ENCODE measurements at regions not wholly inside any gene's neighbourhood (a gene's known extent, or its start where the extent isn't known, plus 50 kb on each side); places are given as distances from the start of the nearest gene placed in this dataset.

- H3K27ac Mint-ChIP-seq, result no peak overlapping the region
- intact Hi-C loops (cut with micrococcal nuclease), result no loop called here
- peaks cover 1% of the 10 kb centered on the region for H3K4me1 Mint-ChIP-seq (ENCODE audit: low read depth)
- H3K9me3 Mint-ChIP-seq, result peaks cover 17% of the 10 kb centered on the region
- no peak overlapping the region for H3K4me3 Mint-ChIP-seq
- H3K27me3 Mint-ChIP-seq, result no peaks in the 10 kb centered on the region
- H3K36me3 Mint-ChIP-seq (ENCODE audit: low read depth), result no peaks in the 10 kb centered on the region
These were observed 168.4 kb downstream of the EDN1 start for GRCh38 chr6:12458558-12458957.

- no peak overlapping the region for H3K27ac Mint-ChIP-seq
- no peaks in the 10 kb centered on the region for H3K27me3 Mint-ChIP-seq
- no peaks in the 10 kb centered on the region for H3K36me3 Mint-ChIP-seq (ENCODE audit: low read depth)
- peaks cover 2% of the 10 kb centered on the region for H3K9me3 Mint-ChIP-seq
- no peaks in the 10 kb centered on the region for H3K4me1 Mint-ChIP-seq (ENCODE audit: low read depth)
- H3K4me3 Mint-ChIP-seq, result no peak overlapping the region
- intact Hi-C loops (cut with micrococcal nuclease), result no loop called here
These were observed 169.9 kb downstream of the EDN1 start for GRCh38 chr6:12459945-12460661.

GRCh38 chr6:12467706-12468670, 177.8 kb downstream of the EDN1 start:
- Mint-ChIP-seq H3K4me1 (ENCODE audit: low read depth) (no peaks in the 10 kb centered on the region), H3K27me3 (peaks cover 3% of the 10 kb centered on the region), H3K4me3 (no peak overlapping the region), H3K27ac (no peak overlapping the region), H3K36me3 (ENCODE audit: low read depth) (no peaks in the 10 kb centered on the region), H3K9me3 (no peaks in the 10 kb centered on the region)
- intact Hi-C loops (cut with micrococcal nuclease), result no loop called here

- no peaks in the 10 kb centered on the region for H3K9me3 Mint-ChIP-seq
- no peak overlapping the region for H3K4me3 Mint-ChIP-seq
- H3K36me3 Mint-ChIP-seq (ENCODE audit: low read depth), result no peaks in the 10 kb centered on the region
- no peaks in the 10 kb centered on the region for H3K4me1 Mint-ChIP-seq (ENCODE audit: low read depth)
- H3K27ac Mint-ChIP-seq, result no peak overlapping the region
- peaks cover 3% of the 10 kb centered on the region for H3K27me3 Mint-ChIP-seq
- intact Hi-C loops (cut with micrococcal nuclease), result no loop called here
These were observed 182.5 kb downstream of the EDN1 start for GRCh38 chr6:12472601-12473038.

GRCh38 chr6:12473494-12473893, 183.3 kb downstream of the EDN1 start:
- Mint-ChIP-seq H3K36me3 (ENCODE audit: low read depth) (no peaks in the 10 kb centered on the region), H3K4me1 (ENCODE audit: low read depth) (no peaks in the 10 kb centered on the region), H3K9me3 (no peaks in the 10 kb centered on the region), H3K27ac (no peak overlapping the region), H3K4me3 (no peak overlapping the region), H3K27me3 (peaks cover 3% of the 10 kb centered on the region)
- intact Hi-C loops (cut with micrococcal nuclease), result no loop called here

DNA sequence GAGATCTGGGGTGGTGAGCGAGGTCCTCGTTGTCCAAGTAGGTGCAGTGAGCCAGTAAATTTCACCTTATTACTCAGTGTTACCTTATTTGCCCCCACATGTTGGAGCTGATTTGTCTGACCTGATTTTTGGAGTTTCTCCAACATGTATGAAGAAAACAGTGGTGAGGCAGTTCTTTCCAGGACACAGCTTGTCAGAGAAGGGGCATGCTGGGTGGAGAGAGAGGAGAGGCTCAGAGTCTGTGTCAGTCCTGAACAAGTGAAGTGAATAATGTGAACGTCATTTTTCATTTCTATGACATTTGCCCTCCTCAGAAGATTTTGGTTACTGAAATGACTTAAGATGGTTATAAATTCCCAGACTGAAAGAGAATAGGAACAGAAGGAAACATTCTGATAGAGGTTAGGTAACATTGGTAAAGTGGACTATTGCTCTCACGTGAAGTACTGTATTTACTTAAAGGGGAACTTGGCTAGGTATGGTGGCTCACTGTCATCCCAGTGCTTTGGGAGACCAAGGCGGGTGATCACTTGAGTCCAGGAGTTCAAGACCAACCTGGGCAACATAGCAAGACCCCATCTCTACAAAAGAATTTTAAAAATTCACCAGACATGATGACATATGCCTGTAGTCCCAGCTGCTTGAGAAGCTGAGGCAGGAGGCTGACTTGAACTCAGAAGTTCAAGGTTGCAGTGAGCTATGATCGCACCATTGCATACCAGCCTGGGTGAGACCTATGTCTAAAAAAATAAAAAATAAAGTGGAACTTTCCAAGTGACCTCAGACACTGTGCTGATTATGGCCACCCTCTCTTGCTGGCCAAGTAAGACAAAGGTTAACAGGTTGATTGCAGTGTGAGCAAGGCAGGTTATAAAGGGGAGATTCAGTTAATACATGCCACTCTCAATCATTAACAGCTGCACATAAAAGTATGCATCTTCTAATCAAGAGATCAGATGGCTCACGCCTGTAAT, 184.3 kb downstream of the EDN1 start:
- H3K4me1 Mint-ChIP-seq (ENCODE audit: low read depth), result no peaks in the 10 kb centered on the region
- no peak overlapping the region for H3K27ac Mint-ChIP-seq
- no peaks in the 10 kb centered on the region for H3K36me3 Mint-ChIP-seq (ENCODE audit: low read depth)
- H3K9me3 Mint-ChIP-seq, result no peaks in the 10 kb centered on the region
- no peak overlapping the region for H3K4me3 Mint-ChIP-seq
- peaks cover 3% of the 10 kb centered on the region for H3K27me3 Mint-ChIP-seq
- intact Hi-C loops (cut with micrococcal nuclease), result no loop called here

GRCh38 chr6:12476484-12476883, 186.3 kb downstream of the EDN1 start:
- no peaks in the 10 kb centered on the region for H3K36me3 Mint-ChIP-seq (ENCODE audit: low read depth)
- H3K27me3 Mint-ChIP-seq, result no peaks in the 10 kb centered on the region
- no peak overlapping the region for H3K27ac Mint-ChIP-seq
- intact Hi-C loops (cut with micrococcal nuclease), result no loop called here
- H3K9me3 Mint-ChIP-seq, result no peaks in the 10 kb centered on the region
- no peak overlapping the region for H3K4me3 Mint-ChIP-seq
- H3K4me1 Mint-ChIP-seq (ENCODE audit: low read depth), result no peaks in the 10 kb centered on the region

DNA sequence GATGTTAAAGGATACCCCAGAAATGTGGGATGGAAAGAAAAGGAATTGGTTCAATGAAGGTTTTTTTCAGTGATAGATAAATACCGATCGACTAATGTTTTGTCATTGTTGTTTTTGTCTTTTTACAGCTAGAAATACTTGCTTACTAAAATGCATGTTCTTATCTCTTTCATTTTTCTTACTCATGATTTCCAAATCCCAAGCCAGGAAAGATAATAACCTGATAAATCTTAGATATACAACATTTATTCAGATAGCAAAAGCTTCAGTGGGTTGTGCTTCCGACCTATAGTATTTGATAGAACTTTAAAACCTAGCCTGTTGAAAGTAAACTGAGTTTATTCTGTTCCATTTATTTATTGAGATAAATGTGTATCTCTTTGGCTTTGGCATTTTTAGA, 187.5 kb downstream of the EDN1 start:
- H3K9me3 Mint-ChIP-seq, result no peaks in the 10 kb centered on the region
- intact Hi-C loops (cut with micrococcal nuclease), result no loop called here
- H3K27me3 Mint-ChIP-seq, result peaks cover 2% of the 10 kb centered on the region
- H3K4me1 Mint-ChIP-seq (ENCODE audit: low read depth), result no peaks in the 10 kb centered on the region
- no peak overlapping the region for H3K4me3 Mint-ChIP-seq
- no peak overlapping the region for H3K27ac Mint-ChIP-seq
- H3K36me3 Mint-ChIP-seq (ENCODE audit: low read depth), result no peaks in the 10 kb centered on the region

DNA sequence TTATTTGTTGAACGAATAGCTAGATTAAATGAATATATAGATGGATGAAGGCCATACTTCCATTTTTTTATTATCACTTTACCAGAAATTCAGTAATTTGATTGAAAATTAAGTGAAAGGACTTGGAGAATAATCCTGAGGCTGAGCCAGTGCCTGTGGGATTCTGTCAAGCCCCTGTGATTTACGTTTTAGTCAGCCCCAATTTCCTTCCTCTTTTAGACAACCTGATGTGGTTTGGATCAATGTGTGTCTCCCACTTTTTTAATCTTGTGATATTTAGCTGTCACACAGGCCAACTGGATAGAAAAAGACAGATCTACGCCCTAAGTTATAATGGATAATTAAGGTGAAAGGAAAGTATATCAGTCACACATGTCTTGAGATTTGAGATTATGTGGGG, 188.8 kb downstream of the EDN1 start:
- peaks cover 8% of the 10 kb centered on the region for H3K4me1 Mint-ChIP-seq (ENCODE audit: low read depth)
- peaks cover 2% of the 10 kb centered on the region for H3K27me3 Mint-ChIP-seq
- H3K36me3 Mint-ChIP-seq (ENCODE audit: low read depth), result no peaks in the 10 kb centered on the region
- no peaks in the 10 kb centered on the region for H3K9me3 Mint-ChIP-seq
- no peak overlapping the region for H3K4me3 Mint-ChIP-seq
- intact Hi-C loops (cut with micrococcal nuclease), result no loop called here
- no peak overlapping the region for H3K27ac Mint-ChIP-seq

DNA sequence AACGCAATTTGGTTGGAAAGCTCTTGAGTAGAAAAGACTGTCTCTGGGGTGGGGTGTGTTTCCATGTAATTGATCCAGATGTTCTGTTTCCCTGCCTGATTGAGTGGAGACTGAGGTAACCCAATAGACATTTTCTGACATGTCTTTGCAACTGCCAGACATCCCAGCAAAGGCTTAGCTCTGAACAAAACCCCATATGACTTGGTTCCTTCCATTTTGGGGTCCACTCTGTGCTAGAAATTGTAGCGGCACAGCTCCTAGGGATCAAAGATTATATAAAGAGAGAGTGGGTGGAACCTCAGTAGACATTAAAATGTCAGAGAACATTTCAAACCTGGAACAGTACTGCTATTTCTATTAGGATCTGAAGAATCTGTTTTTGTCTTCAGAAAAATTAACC, 189.3 kb downstream of the EDN1 start:
- no peak overlapping the region for H3K27ac Mint-ChIP-seq
- intact Hi-C loops (cut with micrococcal nuclease), result no loop called here
- no peaks in the 10 kb centered on the region for H3K9me3 Mint-ChIP-seq
- no peak overlapping the region for H3K4me3 Mint-ChIP-seq
- H3K27me3 Mint-ChIP-seq, result peaks cover 2% of the 10 kb centered on the region
- H3K36me3 Mint-ChIP-seq (ENCODE audit: low read depth), result no peaks in the 10 kb centered on the region
- peaks cover 9% of the 10 kb centered on the region for H3K4me1 Mint-ChIP-seq (ENCODE audit: low read depth)

DNA sequence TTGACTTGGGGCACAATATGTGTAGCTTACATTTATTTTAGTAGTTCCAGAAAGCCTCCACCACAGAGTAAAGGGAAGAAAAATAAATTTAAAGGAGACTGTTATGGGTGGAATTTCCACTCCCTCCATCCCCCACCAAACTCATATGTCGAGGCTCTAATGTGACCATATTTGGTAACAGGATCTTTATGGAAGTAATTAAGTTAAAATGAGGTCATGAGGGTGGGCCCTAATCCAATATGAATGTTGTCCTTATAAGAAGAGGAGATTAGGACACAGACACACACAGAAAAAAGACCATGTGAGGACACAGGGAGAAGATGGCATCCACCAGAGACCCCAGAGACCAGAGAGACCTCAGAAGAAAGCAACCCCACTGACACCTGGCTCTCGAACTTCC, 189.7 kb downstream of the EDN1 start:
- Mint-ChIP-seq H3K4me1 (ENCODE audit: low read depth) (peaks cover 9% of the 10 kb centered on the region), H3K27me3 (peaks cover 2% of the 10 kb centered on the region), H3K27ac (no peak overlapping the region), H3K9me3 (no peaks in the 10 kb centered on the region), H3K36me3 (ENCODE audit: low read depth) (no peaks in the 10 kb centered on the region), H3K4me3 (no peak overlapping the region)
- intact Hi-C loops (cut with micrococcal nuclease), result no loop called here

DNA sequence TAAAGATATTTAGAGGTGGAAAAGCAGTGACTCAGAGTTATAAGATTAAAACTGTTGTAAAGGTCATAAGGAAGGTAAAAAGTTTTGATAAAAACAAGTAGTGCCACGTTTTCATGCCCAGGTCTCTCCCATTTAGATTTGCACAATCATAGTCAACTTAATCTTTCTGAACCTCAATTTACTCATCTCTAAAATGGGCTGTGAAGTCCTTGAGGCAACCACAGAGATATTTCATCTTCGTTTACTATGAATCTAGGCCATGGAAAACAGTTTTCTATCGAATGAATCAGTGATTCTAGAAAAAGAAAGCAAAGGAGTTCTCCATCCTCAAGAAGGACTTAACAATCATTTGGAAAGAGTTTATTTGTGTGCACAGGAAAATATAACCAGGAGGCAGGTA, 190.2 kb downstream of the EDN1 start:
- Mint-ChIP-seq H3K9me3 (no peaks in the 10 kb centered on the region), H3K4me1 (ENCODE audit: low read depth) (peaks cover 9% of the 10 kb centered on the region), H3K36me3 (ENCODE audit: low read depth) (no peaks in the 10 kb centered on the region), H3K4me3 (no peak overlapping the region), H3K27me3 (peaks cover 2% of the 10 kb centered on the region), H3K27ac (no peak overlapping the region)
- intact Hi-C loops (cut with micrococcal nuclease), result no loop called here

GRCh38 chr6:12481292-12481691, 191.1 kb downstream of the EDN1 start:
- intact Hi-C loops (cut with micrococcal nuclease), result no loop called here
- Mint-ChIP-seq H3K4me1 (ENCODE audit: low read depth) (peaks cover 9% of the 10 kb centered on the region), H3K4me3 (no peak overlapping the region), H3K36me3 (ENCODE audit: low read depth) (no peaks in the 10 kb centered on the region), H3K9me3 (no peaks in the 10 kb centered on the region), H3K27me3 (peaks cover 2% of the 10 kb centered on the region), H3K27ac (no peak overlapping the region)

All from dendritic cell treated with granulocyte-macrophage colony-stimulating factor and Interleukin-4, amounts not matched to agents 40 ng/mL and 50 ng/mL, for 4 days (primary cell).